Type B pancreatic cell (in vitro differentiated cells): ENCODE measurements at regions not wholly inside any gene's neighbourhood (a gene's known extent, or its start where the extent isn't known, plus 50 kb on each side); places are given as distances from the start of the nearest gene placed in this dataset.
A peak's percentile ranks its signal among the peaks of the same experiment; 100 is the strongest.
"Not testable (repeated sequence)": the region's sequence is repeated elsewhere in the genome, so short reads cannot be mapped to it uniquely, and the experiment has no call there.

Experiments used
- DNase-seq: peaks from one replicate; pipeline ENCODE4 v3.0.0; 2021; ENCODE audit warnings: mixed read lengths; ENCODE audit not compliant: unreplicated experiment; ENCODE audit errors: extremely low spot score
- H3K27ac Mint-ChIP-seq: 2 replicates; pipeline ENCODE4 v1.8.0; 2021; ENCODE audit warnings: mild to moderate bottlenecking, mixed read lengths
- H3K27me3 Mint-ChIP-seq: 2 replicates; pipeline ENCODE4 v1.8.0; 2021; ENCODE audit warnings: mixed read lengths
- H3K36me3 Mint-ChIP-seq: 2 replicates; pipeline ENCODE4 v1.8.0; 2021; ENCODE audit warnings: mixed read lengths
- H3K4me1 Mint-ChIP-seq: one replicate; pipeline ENCODE4 v1.8.0; 2021; ENCODE audit warnings: mixed read lengths; ENCODE audit not compliant: unreplicated experiment
- H3K4me3 Mint-ChIP-seq: 2 replicates; pipeline ENCODE4 v1.8.0; 2021; ENCODE audit warnings: mild to moderate bottlenecking, mixed read lengths
- H3K9me3 Mint-ChIP-seq: 2 replicates; pipeline ENCODE4 v1.8.0; 2021; ENCODE audit warnings: mixed read lengths
- CTCF ChIP-seq: fragments of 200-600 bp; sonication (generic); conservative IDR thresholded peaks from 2 replicates; pipeline ENCODE4 v1.5.0; 2021; ENCODE audit warnings: antibody characterized with exemption, mild to moderate bottlenecking

DNA sequence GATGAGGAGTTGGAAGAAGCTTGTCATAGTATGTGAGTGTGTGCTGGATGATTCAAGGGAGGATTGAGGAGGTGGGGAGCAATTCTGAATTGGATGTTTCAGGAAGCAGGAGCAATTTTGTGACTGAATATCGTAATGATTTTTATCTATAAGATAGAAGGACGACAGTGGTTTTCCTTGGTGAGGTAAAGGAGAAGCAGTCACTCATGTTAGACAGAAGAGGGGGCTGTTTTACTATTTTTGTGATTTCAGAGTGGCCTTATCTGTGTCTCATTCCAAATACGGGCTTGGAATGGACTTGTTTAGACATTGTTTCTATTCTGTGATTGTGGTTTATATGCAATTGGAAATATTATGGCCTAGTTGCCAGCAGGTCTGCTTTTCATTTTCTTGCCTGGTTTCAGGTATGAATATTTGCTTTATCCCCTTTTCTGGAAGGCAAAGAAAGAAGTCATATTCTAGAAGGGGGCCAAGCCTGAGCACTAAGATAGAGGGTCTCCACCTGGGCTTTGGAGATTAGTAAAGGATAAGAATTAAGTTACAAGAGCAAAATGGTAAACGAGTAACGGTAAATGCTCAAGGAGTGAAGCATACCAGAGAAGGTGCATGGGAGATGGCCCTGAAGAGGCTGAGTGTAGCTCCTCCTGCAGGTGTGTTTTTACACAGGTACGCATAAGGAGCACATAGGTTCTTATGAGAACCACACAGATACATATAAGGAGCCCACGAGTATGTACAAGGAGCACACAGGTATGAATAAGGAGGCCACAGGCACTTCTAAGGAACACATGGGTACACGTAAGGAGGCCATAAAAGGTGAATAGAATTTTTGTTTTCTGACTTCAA, 124.6 kb upstream of the KCNAB1 start:
- TF ChIP-seq CTCF = peak; percentile 79
- H3K9me3 Mint-ChIP-seq = no peaks in the 10 kb centered on the region
- H3K4me1 Mint-ChIP-seq = peaks cover 5% of the 10 kb centered on the region
- DNase-seq = no peak
- H3K27me3 Mint-ChIP-seq = peaks cover 6% of the 10 kb centered on the region
- no peaks in the 10 kb centered on the region for H3K36me3 Mint-ChIP-seq
- no peak overlapping the region for H3K4me3 Mint-ChIP-seq
- H3K27ac Mint-ChIP-seq = no peak overlapping the region

- no peaks in the 10 kb centered on the region for H3K36me3 Mint-ChIP-seq
- H3K27me3 Mint-ChIP-seq = peaks cover 6% of the 10 kb centered on the region
- DNase-seq = no peak
- H3K4me3 Mint-ChIP-seq = no peak overlapping the region
- peaks cover 5% of the 10 kb centered on the region for H3K4me1 Mint-ChIP-seq
- no peaks in the 10 kb centered on the region for H3K9me3 Mint-ChIP-seq
- H3K27ac Mint-ChIP-seq = no peak overlapping the region
- TF ChIP-seq CTCF = no peak
Observed at GRCh38 chr3:155996882-155997281, 123.5 kb upstream of the KCNAB1 start.

DNA sequence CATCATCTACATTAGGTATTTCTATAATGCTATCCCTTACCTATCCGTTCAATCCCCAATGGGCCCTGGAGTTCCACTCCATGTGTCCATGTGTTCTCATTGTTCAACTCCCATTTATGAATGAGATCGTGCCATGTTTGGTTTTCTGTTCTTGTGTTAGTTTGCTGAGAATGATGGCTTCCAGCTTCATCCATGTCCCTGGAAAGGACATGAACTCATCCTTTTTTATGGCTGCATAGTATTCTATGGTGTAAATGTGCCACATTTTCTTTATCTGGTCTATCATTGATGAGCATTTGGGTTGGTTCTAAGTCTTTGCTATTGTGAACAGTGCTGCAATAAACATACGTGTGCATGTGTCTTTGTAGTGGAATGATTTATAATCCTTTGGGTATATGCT, 122.2 kb upstream of the KCNAB1 start:
- not testable (repeated sequence) for H3K36me3 Mint-ChIP-seq, H3K9me3 Mint-ChIP-seq, H3K27me3 Mint-ChIP-seq, H3K4me3 Mint-ChIP-seq, H3K4me1 Mint-ChIP-seq, H3K27ac Mint-ChIP-seq, DNase-seq

DNA sequence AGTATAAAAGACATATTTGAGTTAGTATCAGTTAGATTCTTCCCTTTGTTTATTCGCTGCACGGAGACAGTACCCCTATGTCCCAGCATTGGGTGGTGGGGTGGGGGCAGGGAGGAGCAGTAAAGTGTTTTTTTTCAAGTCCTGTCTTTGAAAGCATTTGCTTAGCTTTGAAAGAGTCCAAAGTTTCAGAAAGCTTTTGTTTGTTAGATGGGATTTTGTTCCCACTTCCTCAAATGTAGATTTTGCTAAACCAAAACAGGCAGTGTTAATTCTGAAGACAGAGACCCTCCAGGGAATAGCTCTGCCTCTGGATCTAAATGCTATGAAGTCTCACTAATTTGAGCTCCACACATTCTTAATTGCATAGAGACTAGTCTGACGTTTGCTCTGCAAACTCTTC, 114.6 kb upstream of the KCNAB1 start:
- H3K9me3 Mint-ChIP-seq = no peaks in the 10 kb centered on the region
- H3K27me3 Mint-ChIP-seq = peaks cover 5% of the 10 kb centered on the region
- no peak for DNase-seq
- no peak overlapping the region for H3K27ac Mint-ChIP-seq
- H3K4me3 Mint-ChIP-seq = no peak overlapping the region
- no peak for TF ChIP-seq CTCF
- H3K4me1 Mint-ChIP-seq = no peaks in the 10 kb centered on the region
- no peaks in the 10 kb centered on the region for H3K36me3 Mint-ChIP-seq

GRCh38 chr3:156010829-156011228, 109.5 kb upstream of the KCNAB1 start:
- Mint-ChIP-seq H3K27ac (no peak overlapping the region), H3K36me3 (no peaks in the 10 kb centered on the region), H3K27me3 (peaks cover 5% of the 10 kb centered on the region), H3K4me3 (no peak overlapping the region), H3K9me3 (no peaks in the 10 kb centered on the region), H3K4me1 (no peaks in the 10 kb centered on the region)
- DNase-seq = no peak
- peak; percentile 69 for TF ChIP-seq CTCF

DNA sequence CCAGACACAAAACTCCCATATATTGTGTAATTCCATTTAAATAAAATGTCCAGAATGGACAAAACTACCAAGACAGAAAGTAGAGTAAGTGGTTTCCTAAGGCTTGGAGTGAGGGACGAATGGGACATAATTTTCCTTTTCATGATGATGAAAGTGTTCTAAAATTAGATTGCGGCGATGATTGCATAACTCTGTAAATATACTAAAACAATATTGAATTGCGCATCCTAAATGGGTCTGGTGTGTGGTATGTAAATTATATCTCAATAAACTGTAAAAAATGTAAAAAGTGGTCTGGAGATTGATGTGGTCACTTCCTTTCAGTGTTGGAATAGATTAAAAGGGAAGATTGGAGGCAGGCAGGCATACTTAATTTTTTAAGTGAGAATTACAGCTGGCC, 105.9 kb upstream of the KCNAB1 start:
- Mint-ChIP-seq H3K27ac (no peak overlapping the region), H3K36me3 (no peaks in the 10 kb centered on the region), H3K4me3 (no peak overlapping the region), H3K4me1 (no peaks in the 10 kb centered on the region), H3K9me3 (no peaks in the 10 kb centered on the region), H3K27me3 (no peaks in the 10 kb centered on the region)
- no peak for DNase-seq
- TF ChIP-seq CTCF = no peak
